Uterus (tissue), 3 donors: ENCODE measurements at regions not wholly inside any gene's neighbourhood (a gene's known extent, or its start where the extent isn't known, plus 50 kb on each side); places are given as distances from the start of the nearest gene placed in this dataset.

Experiments used
- DNase-seq, 2 donors: peaks; one replicate each; pipeline ENCODE4 v3.0.0-alpha.2; 2019 to 2020
- H3K27ac ChIP-seq, 2 donors: fragments of 200-600 bp; sonication (generic); 1 replicate in 1 of 2; 2 replicates in 1 of 2; pipeline ENCODE4 v1.5.1; 2016 to 2018
- H3K27me3 ChIP-seq, 2 donors: fragments of 200-600 bp; sonication (generic); one replicate each; pipeline ENCODE4 v1.5.1; 2018 to 2019; ENCODE audit warnings: control low read depth in 1 of 2
- H3K36me3 ChIP-seq, 2 donors: fragments of 200-600 bp; sonication (generic); one replicate each; pipeline ENCODE4 v1.5.1; 2019; ENCODE audit warnings: control low read depth in 1 of 2
- H3K4me1 ChIP-seq, 2 donors: fragments of 200-600 bp; sonication (generic); one replicate each; pipeline ENCODE4 v1.5.1; 2018 to 2019; ENCODE audit warnings: control low read depth in 1 of 2
- H3K4me3 ChIP-seq, 2 donors: fragments of 200-600 bp; sonication (generic); 1 replicate in 1 of 2; 2 replicates in 1 of 2; pipeline ENCODE4 v1.5.1; 2018 to 2019; ENCODE audit warnings: mild to moderate bottlenecking in 1 of 2
- H3K9me3 ChIP-seq, 2 donors: fragments of 200-600 bp; sonication (generic); one replicate each; pipeline ENCODE4 v1.5.1; 2019; ENCODE audit warnings: control low read depth in 1 of 2
- POLR2A ChIP-seq, 2 donors: fragments of 450-650 bp; IDR thresholded peaks; one replicate each; pipeline ENCODE4 v1.6.1; 2016; ENCODE audit warnings: antibody characterized with exemption in 2 of 2, mild to moderate bottlenecking in 1 of 2, moderate library complexity in 1 of 2
- intact Hi-C: fragments of 100-400 bp; cut with DNase I; formaldehyde crosslinking; loops from one replicate; pipeline ENCODE4 v1.15.1; 2023; ENCODE audit warnings: low total_unique reads
- TF ChIP-seq, protein P1 (sequence below), 4 experiments: fragments of 200-600 bp in 2 of 4; fragments of 450-650 bp in 2 of 4; sonication (generic) in 2 of 4; IDR thresholded peaks; one replicate each; pipeline ENCODE4 v1.5.1; 2016 to 2019; ENCODE audit warnings: antibody characterized with exemption in 4 of 4, mild to moderate bottlenecking in 2 of 4, moderate library complexity in 1 of 4
- donor health status: DM: yes; HTN: yes; CAD: no.

DNA sequence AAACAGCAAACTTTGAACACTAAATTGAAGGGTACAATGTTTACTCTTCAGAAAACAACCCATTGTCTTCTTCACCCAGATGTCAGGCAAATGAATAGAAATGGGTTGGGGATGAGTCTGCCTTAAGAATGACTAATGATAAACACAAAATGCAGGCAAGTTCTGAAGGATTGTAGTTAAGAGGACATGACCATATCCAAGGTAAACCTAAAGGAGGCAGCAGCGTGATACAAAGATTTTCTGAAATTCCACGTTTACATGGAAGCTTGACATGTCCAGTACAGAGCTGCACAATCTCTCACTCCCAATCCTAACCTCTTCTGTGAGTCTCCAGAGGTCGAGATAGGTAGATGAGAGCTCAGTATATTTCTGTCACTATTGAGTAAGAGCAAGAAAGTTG lies 1263.2 kb upstream of the CDH6 start:
- no peaks in the 10 kb centered on the region for H3K4me1 ChIP-seq
- H3K27ac ChIP-seq: no peak overlapping the region
- H3K9me3 ChIP-seq: no peaks in the 10 kb centered on the region
- no peaks in the 10 kb centered on the region for H3K36me3 ChIP-seq
- TF ChIP-seq, protein P1, sequence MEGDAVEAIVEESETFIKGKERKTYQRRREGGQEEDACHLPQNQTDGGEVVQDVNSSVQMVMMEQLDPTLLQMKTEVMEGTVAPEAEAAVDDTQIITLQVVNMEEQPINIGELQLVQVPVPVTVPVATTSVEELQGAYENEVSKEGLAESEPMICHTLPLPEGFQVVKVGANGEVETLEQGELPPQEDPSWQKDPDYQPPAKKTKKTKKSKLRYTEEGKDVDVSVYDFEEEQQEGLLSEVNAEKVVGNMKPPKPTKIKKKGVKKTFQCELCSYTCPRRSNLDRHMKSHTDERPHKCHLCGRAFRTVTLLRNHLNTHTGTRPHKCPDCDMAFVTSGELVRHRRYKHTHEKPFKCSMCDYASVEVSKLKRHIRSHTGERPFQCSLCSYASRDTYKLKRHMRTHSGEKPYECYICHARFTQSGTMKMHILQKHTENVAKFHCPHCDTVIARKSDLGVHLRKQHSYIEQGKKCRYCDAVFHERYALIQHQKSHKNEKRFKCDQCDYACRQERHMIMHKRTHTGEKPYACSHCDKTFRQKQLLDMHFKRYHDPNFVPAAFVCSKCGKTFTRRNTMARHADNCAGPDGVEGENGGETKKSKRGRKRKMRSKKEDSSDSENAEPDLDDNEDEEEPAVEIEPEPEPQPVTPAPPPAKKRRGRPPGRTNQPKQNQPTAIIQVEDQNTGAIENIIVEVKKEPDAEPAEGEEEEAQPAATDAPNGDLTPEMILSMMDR (IDR thresholded peaks at IDR 0.05): no peak
- no peak for TF ChIP-seq POLR2A (IDR thresholded peaks at IDR 0.05)
- intact Hi-C loops: no loop called here
- no peak overlapping the region for H3K4me3 ChIP-seq
- H3K27me3 ChIP-seq: no peaks in the 10 kb centered on the region
- no peak for DNase-seq

DNA sequence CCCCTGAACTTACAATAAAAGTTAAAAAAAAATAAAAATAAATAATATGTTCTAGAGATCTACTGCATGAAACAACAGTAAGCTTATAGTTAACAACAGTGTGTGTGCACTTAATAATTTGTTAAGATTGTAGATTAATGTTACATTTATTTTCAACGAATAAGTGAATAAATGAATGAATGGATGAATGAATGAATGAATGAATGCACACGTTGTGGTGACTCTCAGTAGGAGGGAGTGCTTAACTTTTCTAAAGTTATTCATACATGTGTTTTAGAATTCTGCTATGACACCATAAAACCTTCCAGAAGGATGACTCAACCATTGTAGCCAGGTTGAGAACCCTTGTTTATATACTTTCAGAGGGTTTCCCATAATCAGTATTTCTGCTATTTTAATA lies 1269.4 kb upstream of the CDH6 start:
- Histone ChIP-seq H3K9me3 (no peaks in the 10 kb centered on the region), H3K36me3 (no peaks in the 10 kb centered on the region), H3K27me3 (no peaks in the 10 kb centered on the region), H3K4me1 (no peaks in the 10 kb centered on the region), H3K27ac (no peak overlapping the region), H3K4me3 (no peak overlapping the region)
- no peak for DNase-seq
- intact Hi-C loops: no loop called here
- TF ChIP-seq, protein P1 (IDR thresholded peaks at IDR 0.05): no peak
- no peak for TF ChIP-seq POLR2A (IDR thresholded peaks at IDR 0.05)

- H3K9me3 ChIP-seq: no peaks in the 10 kb centered on the region
- no peak overlapping the region for H3K4me3 ChIP-seq
- H3K27ac ChIP-seq: no peak overlapping the region
- DNase-seq: no peak
- H3K36me3 ChIP-seq: no peaks in the 10 kb centered on the region
- intact Hi-C loops: no loop called here
- H3K27me3 ChIP-seq: no peaks in the 10 kb centered on the region
- no peaks in the 10 kb centered on the region for H3K4me1 ChIP-seq
- TF ChIP-seq, protein P1 (IDR thresholded peaks at IDR 0.05): no peak
- TF ChIP-seq POLR2A (IDR thresholded peaks at IDR 0.05): no peak
Observed at GRCh38 chr5:29905626-29906353, 1287.7 kb upstream of the CDH6 start.

GRCh38 chr5:29902859-29903258 lies 1290.6 kb upstream of the CDH6 start:
- no peaks in the 10 kb centered on the region for H3K27me3 ChIP-seq
- no peaks in the 10 kb centered on the region for H3K9me3 ChIP-seq
- intact Hi-C loops: no loop called here
- H3K36me3 ChIP-seq: no peaks in the 10 kb centered on the region
- H3K27ac ChIP-seq: no peak overlapping the region
- TF ChIP-seq POLR2A (IDR thresholded peaks at IDR 0.05): no peak
- TF ChIP-seq, protein P1 (IDR thresholded peaks at IDR 0.05): no peak
- H3K4me3 ChIP-seq: no peak overlapping the region
- H3K4me1 ChIP-seq: no peaks in the 10 kb centered on the region
- no peak for DNase-seq

DNA sequence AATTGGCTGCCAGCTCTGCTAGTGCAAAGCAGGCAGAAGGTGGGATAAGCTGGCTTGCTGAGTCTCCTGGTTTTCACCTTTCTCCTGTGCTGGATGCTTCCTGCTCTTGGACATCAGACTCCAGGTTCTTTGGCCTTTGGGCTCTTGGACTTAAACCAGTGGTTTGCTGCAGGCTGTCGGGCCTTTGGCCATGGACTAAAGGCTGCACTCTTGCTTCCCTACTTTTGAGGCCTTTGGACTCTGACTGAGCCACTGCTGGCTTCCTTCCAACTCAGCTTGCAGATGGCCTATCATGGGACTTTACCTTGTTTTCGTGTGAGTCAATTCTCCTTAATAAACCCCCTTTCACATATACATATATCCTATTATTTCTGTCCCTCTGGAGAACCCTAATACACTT lies 1293.9 kb upstream of the CDH6 start:
- no peaks in the 10 kb centered on the region for H3K27me3 ChIP-seq
- no peaks in the 10 kb centered on the region for H3K36me3 ChIP-seq
- no peak for DNase-seq
- H3K4me3 ChIP-seq: no peak overlapping the region
- no peaks in the 10 kb centered on the region for H3K4me1 ChIP-seq
- no peak overlapping the region for H3K27ac ChIP-seq
- intact Hi-C loops: no loop called here
- TF ChIP-seq, protein P1 (IDR thresholded peaks at IDR 0.05): no peak
- no peak for TF ChIP-seq POLR2A (IDR thresholded peaks at IDR 0.05)
- H3K9me3 ChIP-seq: no peaks in the 10 kb centered on the region
